Right renal cortex interstitium (tissue), 3 donors: ENCODE measurements at regions not wholly inside any gene's neighbourhood (a gene's known extent, or its start where the extent isn't known, plus 50 kb on each side); places are given as distances from the start of the nearest gene placed in this dataset.

Source experiments
- DNase-seq, 3 donors: peaks; one replicate each; pipeline ENCODE4 v3.0.0-alpha.2; 2013; ENCODE audit warnings: low read depth in 3 of 3, low spot score in 2 of 3

DNA sequence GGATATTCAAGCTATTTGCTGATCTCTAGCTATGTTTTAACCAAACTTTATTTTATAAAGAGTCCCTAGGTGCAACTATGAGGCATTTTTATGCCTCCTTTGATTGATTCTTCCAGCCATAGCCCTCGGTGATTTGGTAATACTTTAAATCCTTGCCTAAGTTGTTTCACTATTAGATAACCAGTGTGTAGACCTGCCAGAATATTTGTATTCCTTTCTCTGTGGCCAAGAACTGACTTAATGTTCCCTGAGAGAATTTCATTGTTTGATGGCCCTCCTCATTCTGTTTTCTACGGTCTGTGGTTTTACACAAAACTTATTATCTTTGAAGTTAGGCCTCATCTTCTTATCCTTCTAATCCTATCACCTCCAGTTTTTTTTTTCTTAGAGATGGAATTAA lies 109.7 kb upstream of the MDGA2 start:
- no peak for DNase-seq

DNA sequence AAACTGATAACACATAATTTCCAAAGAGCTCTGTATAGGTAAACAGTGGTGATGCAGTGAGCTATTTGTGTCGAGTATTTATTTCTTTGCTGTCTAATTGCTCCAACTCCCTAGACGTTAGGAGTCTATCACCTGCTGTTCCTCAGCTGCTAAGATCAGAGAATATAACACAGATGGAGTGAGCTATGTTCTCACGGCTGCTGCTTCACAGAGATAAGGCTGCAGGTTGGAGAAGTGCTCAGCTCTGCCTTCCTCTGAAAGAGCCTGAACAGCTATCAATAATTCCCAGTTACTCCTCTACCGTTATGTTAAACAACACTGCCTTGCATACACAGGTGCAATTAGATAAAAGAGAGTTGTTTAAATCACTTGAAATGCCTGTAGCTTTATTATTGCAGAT lies 103.2 kb upstream of the MDGA2 start:
- no peak for DNase-seq

DNA sequence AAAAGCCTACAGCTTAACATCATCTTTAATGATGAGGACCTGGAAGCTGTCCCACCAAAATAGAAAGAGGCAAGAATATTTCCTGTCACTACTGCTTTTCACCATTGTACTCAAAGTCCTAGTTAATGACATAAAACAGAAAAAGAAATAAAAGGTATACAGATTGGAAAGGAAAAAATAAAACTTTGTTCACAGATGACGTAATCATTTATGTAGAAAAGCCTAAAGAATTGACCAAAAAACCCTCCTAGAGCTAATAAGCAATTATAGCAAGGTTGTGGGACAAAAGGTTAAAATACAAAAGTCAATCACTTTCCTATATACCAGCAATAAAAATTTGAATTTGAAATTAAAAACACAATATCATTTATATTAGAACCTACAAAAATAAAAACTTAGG lies 97.2 kb upstream of the MDGA2 start:
- no peak for DNase-seq

DNA sequence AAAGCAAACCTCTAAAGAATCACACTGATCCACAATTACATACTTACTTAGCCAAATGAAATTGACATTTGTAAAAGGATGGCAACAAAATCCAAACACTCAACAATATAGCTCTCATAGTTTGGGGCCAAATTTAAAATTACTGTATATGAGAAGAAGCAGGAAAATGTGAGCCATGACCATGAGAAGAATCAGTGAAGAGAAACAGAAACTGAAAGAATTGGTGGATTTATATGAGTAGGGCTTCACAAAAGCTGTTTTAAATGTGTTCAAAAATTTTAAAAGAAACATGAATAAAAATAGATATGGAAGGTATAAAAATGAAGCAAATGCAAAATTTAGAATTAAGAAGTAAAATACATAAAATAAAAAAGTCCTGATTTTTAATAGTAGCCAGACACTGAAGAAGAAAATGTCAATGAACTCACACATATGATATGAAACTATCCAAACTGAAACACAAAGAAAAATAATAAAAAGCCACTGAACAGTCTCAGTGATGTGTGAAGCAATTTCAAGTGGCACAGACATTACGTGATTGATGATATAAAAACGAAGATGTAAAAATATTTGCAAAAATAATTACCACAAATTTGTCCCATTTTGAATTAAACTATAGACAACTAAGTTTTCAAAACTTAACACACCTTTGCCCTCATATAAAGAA lies 87.9 kb upstream of the MDGA2 start:
- DNase-seq: no peak

DNA sequence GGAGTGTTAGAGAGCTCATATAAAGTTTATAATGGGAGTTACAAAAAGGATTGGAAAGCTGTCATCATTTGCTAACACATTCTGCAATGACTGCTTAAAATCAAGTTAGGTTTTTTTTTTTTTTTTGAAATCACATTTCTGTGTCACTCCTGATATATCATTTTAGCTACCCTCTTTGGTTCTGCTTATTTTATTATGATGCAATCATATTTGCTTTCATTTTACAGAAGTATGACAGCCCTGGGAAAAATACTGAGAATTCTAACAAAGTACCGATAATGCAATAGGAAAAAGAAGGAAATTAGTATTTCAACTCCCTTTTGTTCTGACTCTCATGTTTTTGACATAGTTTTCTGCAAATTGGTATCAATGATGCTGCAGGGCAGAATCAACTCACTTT lies 71.6 kb upstream of the MDGA2 start:
- no peak for DNase-seq

- DNase-seq: no peak
Observed at GRCh38 chr14:47744155-47744554, 68.8 kb upstream of the MDGA2 start.

DNA sequence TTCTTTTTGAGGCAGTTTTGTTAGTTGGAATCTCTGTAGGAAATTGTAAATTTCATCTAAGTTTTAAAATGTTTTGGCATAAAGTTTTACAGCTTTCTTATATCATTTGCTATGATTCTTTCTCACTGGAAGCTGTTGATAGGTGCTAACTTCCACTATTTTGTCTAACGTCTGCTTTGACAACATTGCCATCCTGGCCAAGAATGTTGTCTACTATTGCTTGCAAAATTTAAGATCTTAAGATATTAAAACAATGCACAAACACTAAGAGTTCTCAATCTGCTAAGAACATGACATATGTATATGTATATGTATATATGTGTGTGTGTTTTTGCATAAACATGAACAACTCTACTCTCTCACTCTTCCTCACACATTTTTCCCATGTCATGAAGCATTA lies 64.1 kb upstream of the MDGA2 start:
- no peak for DNase-seq

GRCh38 chr14:47730296-47730695 lies 54.9 kb upstream of the MDGA2 start:
- no peak for DNase-seq
